ENCODE measurements at regions not wholly inside any gene's neighbourhood (a gene's known extent, or its start where the extent isn't known, plus 50 kb on each side); places are given as distances from the start of the nearest gene placed in this dataset.

- TF ChIP-seq EZH2phosphoT487 (conservative IDR thresholded peaks at IDR 0.05; ENCODE audit: low read length), result no peak
- TF ChIP-seq CTCF (IDR thresholded peaks at IDR 0.05; ENCODE audit: insufficient read depth, low read length, poor library complexity, severe bottlenecking), result no peak
Observed at GRCh38 chr2:13001408-13001807, 284.7 kb downstream of the TRIB2 start.
